Glomerular visceral epithelial cell (primary cell): ENCODE measurements at regions not wholly inside any gene's neighbourhood (a gene's known extent, or its start where the extent isn't known, plus 50 kb on each side); places are given as distances from the start of the nearest gene placed in this dataset.

Source experiments
- DNase-seq: peaks from one replicate; pipeline ENCODE4 v3.0.0-alpha.2; 2016; ENCODE audit errors: extremely low spot score

- no peak for DNase-seq
Observed at GRCh38 chr1:79326875-79327274, 320.3 kb upstream of the ADGRL4 start.

DNA sequence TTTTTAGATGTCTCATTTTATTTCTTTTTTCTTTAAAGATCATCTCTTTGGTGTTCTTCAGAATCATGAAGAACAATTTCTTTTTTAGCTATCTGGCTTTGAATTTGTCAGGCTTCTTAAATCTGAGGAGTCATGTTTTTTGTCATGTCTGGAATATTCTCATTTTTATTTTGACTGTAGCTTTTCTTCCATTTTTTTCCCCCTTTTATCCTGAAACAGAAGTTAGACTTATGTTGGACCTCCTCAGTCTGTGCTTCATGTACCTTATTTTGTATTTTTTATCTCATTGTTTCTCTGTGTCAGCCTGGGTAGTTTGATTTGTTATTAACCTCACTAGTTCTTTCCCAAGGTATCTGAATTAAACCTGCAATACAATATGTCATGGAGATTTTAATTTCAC lies 319.2 kb upstream of the ADGRL4 start:
- DNase-seq, result no peak

GRCh38 chr1:79325126-79325525 lies 318.6 kb upstream of the ADGRL4 start:
- DNase-seq, result no peak

- DNase-seq, result peak; percentile 71
Observed at GRCh38 chr1:79323239-79324025, 316.9 kb upstream of the ADGRL4 start.

DNA sequence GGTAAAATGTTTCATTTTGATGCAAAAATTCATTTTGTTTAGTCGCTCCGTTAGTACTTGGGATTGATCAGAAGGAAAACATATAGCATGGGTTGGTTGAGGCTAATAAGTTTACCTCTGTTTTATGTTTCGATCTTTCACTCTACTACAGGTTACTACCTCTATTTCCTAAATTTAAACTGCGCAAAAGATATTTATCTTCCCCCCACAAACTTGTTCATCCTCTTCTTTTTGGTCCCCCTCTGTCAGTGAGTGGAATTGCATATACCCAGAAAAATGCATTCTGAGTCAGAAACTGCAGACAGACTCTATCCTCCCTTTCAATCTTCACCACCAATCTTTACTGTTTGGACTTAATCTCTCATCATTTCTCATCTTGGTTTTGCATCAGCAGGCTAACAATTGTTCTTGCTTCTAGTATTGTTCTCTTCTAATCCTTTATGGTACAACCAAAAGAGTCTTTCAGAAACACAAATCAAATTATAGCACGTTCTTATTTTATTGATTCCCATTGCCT lies 316.0 kb upstream of the ADGRL4 start:
- DNase-seq, result no peak

DNA sequence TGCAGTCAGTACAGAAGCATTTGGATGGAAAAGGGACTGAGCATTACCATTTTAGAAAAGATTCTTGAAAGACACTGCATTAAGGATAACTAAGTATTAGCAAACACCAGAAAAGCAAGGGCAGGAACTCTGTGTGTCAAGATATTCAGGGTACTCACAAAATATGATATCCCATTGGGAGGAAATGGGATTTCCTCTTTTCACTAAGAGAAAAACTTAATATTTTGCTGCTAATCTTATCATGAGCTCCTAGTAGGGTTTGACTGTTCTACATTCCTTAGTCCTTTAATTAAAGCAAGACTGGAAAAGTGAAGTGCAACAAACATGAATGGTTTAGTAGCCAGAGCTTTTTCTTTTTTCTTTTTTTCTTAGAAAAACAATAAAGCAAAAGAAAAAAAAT lies 305.9 kb upstream of the ADGRL4 start:
- DNase-seq, result no peak

- no peak for DNase-seq
Observed at GRCh38 chr1:79310609-79311008, 304.1 kb upstream of the ADGRL4 start.

GRCh38 chr1:79304131-79304530 lies 297.6 kb upstream of the ADGRL4 start:
- no peak for DNase-seq

GRCh38 chr1:79303040-79303439 lies 296.5 kb upstream of the ADGRL4 start:
- no peak for DNase-seq

DNA sequence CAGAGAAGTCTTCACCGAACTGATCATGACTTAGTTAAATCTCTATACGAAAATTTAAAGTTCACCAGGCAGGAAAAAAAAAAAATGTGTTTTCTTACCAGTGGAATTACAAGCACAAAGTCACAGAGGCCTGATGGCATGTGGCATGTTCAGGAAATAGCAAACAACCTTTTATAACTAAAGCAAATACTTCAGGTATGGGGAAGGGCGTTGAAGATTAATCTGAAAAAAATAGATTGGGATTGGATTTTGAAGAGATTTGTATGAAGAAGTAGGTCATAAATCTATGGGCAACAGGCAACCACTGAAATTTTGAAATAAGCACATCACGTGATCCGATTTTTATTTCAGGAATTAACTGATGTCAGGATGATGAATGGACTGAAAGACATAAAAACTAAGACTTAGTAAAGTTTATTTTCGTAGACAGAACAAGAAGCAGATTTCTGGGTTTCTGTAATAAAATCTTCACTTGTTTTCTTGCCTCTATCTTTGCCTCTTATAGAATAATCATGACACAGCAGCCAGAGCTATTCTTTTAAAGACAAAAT lies 295.9 kb upstream of the ADGRL4 start:
- no peak for DNase-seq

DNA sequence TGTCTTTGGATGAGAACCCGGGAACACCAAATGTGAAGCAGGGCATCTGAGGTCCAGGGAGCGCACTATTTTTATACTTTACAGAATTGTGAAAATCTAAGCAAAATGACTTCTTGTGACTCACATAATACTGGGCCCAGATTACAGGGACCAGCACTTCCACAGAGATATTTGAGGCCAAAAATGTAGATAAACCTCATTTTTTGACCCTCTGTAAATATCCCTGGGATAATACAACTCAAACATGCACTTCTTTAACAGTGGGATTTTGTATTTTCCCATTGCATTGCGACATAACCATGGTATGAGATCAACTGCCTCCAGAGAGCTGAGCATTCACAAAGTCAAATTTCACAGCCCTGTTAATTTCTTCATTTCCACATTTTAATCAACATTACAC lies 289.4 kb upstream of the ADGRL4 start:
- DNase-seq, result no peak

GRCh38 chr1:79293611-79294010 lies 287.1 kb upstream of the ADGRL4 start:
- no peak for DNase-seq

DNA sequence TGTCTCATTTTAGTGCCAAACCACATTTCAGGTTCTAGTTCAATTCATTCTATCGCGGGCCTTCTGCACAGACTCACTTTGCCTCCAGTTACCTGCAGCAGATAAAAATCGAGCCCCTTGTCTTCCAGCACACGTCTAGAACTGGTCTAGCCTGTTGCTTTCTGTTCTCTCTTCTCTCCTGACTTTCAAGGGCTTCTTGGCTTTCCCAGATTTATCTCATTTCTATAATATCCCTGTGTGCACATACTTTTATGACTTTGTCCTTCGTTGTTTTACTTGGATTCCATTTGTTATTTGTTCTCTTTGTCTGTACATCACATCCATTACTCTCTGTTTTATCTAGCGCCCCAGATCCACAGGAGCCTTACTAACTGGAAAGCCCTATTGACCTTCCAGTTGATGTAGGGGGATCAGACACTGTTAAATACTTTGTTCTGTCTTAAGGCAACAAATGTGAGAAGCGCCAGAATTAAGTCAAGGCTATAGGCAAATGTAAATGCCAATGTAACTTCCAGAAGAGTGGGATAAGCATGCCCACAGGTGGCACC lies 284.5 kb upstream of the ADGRL4 start:
- no peak for DNase-seq

DNA sequence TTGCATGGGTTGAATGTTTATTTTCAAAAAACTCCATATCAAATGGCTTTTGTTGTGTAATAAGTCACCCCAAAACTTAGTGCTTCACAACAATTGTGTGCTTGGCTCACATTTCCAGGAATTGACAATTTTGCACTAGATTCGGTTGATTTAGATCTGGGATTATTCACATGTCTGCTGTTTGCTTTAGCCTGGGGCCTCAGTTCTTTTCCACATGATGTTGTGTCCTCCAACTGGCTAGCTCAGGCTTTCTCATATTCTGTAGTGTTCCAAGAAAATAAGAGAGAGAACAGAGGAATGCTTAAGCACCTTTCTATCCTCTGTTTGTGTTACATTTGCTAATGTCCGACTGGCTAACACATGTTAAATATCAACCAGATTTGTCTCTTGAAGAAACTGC lies 281.5 kb upstream of the ADGRL4 start:
- DNase-seq, result no peak

DNA sequence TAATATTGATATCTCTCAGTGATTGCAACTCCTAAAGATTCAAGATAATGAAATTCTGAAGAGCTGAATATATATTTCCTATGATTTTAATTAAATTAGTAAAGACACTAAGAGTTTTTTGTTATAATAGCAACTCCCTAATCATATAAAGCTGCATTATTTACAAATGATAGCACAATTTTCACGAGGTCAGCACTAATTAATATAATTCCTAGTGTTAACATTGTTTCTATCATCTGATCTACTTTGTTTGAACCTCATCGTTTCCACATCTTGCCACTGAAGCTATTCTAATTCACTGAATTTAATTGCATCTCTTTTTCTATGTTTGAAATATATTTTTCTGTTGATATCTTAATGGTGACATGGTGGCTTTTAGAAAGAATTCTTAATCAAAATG lies 279.1 kb upstream of the ADGRL4 start:
- no peak for DNase-seq

- DNase-seq, result no peak
Observed at GRCh38 chr1:79283451-79283850, 276.9 kb upstream of the ADGRL4 start.

DNA sequence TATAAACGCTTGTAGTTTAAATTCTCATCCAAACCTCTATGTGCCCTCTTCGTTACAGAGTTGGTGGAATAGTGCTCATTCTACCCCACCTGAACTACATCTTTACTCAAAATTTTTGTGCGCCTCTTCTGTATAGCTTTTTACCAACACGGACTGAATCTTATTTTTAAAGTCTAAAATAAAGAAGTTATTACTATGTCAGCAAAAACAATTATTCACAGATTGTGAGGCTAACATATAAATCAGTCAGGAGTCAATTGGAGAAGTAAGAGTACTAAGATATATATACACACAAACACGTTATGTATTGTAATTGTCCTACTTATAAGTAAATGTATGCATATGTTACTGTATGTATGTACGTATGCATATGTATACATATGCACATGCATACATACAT lies 274.9 kb upstream of the ADGRL4 start:
- no peak for DNase-seq

DNA sequence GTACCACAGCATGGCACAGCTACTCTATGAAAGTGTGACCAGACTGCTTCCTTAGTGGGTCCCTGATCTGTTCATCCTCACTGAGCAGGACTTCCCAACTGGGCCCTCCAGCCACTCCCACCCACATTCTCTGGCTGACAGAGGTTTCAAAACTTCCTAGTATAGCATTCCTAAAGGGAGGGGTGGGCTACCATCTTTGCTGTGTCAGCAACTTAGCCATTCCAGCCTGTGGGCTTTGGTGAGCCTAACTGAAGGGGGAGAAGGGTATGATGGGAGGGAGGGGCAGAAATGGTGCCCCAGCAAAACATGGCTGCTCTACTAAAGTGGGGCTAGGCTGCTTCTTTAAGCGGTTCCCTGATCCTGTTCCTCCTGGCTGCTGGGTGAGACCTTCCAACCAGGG lies 265.2 kb upstream of the ADGRL4 start:
- no peak for DNase-seq

GRCh38 chr1:79264975-79265818 lies 258.7 kb upstream of the ADGRL4 start:
- no peak for DNase-seq

DNA sequence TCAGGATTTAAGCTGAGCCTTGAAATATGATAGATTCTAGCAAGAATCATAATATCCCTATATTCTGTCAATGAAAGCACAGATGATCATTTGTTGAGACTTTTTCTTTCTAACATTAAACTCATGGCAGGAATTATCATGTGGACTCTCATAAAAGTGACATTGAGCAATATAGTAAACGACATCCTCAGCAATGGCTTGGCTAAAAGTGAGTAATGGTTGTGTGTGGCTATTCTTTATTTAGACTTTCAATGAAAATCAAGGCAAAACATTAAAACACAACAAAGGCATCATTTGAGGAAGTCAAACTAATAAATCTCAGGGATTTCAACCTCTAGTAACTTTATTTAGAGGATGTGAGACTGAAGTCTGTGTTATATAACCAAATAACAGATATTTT lies 257.8 kb upstream of the ADGRL4 start:
- DNase-seq, result no peak

GRCh38 chr1:79262745-79263258 lies 256.3 kb upstream of the ADGRL4 start:
- no peak for DNase-seq
